Common myeloid progenitor, CD34-positive (primary cell): ENCODE measurements at regions not wholly inside any gene's neighbourhood (a gene's known extent, or its start where the extent isn't known, plus 50 kb on each side); places are given as distances from the start of the nearest gene placed in this dataset.

Experiments
- CTCF ChIA-PET: fragments of 350-600 bp; sonication (Branson Sonifier 250); formaldehyde crosslinking; loops from one replicate; lab custom pipeline; 2021; ENCODE audit warnings: antibody characterized with exemption; lab: Charles Lee
- POLR2A ChIA-PET: fragments of 350-600 bp; sonication (Branson Sonifier 250); formaldehyde crosslinking; loops from one replicate; lab custom pipeline; 2021; ENCODE audit warnings: antibody characterized with exemption; lab: Charles Lee
- DNase-seq, 3 donors: peaks; one replicate each; pipeline versions ENCODE4 v3.0.0 to v3.0.0-alpha.2; 2013
- H3K27ac ChIP-seq, 2 experiments: 1 replicate in 1 of 2; 2 replicates in 1 of 2; pipeline ENCODE4 v1.7.0; 2013; ENCODE audit warnings: inconsistent platforms in 2 of 2, low read length in 2 of 2, mild to moderate bottlenecking in 2 of 2, low read depth in 1 of 2, moderate library complexity in 1 of 2; ENCODE audit not compliant: severe bottlenecking in 2 of 2, insufficient read depth in 1 of 2, poor library complexity in 1 of 2
- H3K27me3 ChIP-seq, 5 experiments: replicated peaks in 2 of 5; 1 replicate in 3 of 5; 2 replicates in 2 of 5; pipeline versions ENCODE4 v1.6.1 to v1.7.0; 2013; ENCODE audit warnings: low read length in 4 of 5, mild to moderate bottlenecking in 2 of 5, moderate library complexity in 2 of 5, inconsistent platforms in 1 of 5; ENCODE audit not compliant: insufficient read depth in 5 of 5, control insufficient read depth in 4 of 5
- H3K36me3 ChIP-seq, 4 experiments: 1 replicate in 2 of 4; 2 replicates in 2 of 4; pipeline versions ENCODE4 v1.6.1 to v1.7.0; 2013; ENCODE audit warnings: low read length in 3 of 4, control low read depth in 1 of 4, mild to moderate bottlenecking in 1 of 4; ENCODE audit not compliant: control insufficient read depth in 4 of 4, insufficient read depth in 4 of 4
- H3K4me1 ChIP-seq, 4 experiments: 1 replicate in 3 of 4; 2 replicates in 1 of 4; pipeline versions ENCODE4 v1.6.1 to v1.7.1; 2013; ENCODE audit warnings: low read length in 3 of 4, mild to moderate bottlenecking in 3 of 4, control low read depth in 1 of 4, inconsistent platforms in 1 of 4, moderate library complexity in 1 of 4; ENCODE audit not compliant: control insufficient read depth in 4 of 4, insufficient read depth in 4 of 4; ENCODE audit errors: control extremely low read depth in 1 of 4
- H3K4me3 ChIP-seq, 7 experiments: 1 replicate in 4 of 7; 2 replicates in 3 of 7; pipeline versions ENCODE4 v1.5.1 to v1.7.0; 2013; ENCODE audit warnings: mild to moderate bottlenecking in 7 of 7, low read length in 6 of 7, moderate library complexity in 6 of 7, inconsistent platforms in 2 of 7, low read depth in 2 of 7, control low read depth in 1 of 7; ENCODE audit not compliant: insufficient read depth in 4 of 7, control insufficient read depth in 1 of 7; ENCODE audit errors: extremely low read depth in 1 of 7
- H3K9me3 ChIP-seq, 5 experiments: 1 replicate in 4 of 5; 2 replicates in 1 of 5; pipeline versions ENCODE4 v1.6.1 to v1.7.1; 2013; ENCODE audit warnings: low read length in 4 of 5, mild to moderate bottlenecking in 2 of 5, inconsistent platforms in 1 of 5, low read depth in 1 of 5, moderate library complexity in 1 of 5; ENCODE audit not compliant: control insufficient read depth in 4 of 5, insufficient read depth in 2 of 5; ENCODE audit errors: control extremely low read depth in 1 of 5
- WGBS: methylation state at CpG from one replicate; pipeline ENCODE4 v1.1.5; 2013; ENCODE audit not compliant: insufficient coverage; 5-methylcytosine and 5-hydroxymethylcytosine counted together

- Histone ChIP-seq H3K36me3 (no peaks in the 10 kb centered on the region), H3K4me3 (no peak overlapping the region), H3K4me1 (no peaks in the 10 kb centered on the region), H3K27me3 (no peaks in the 10 kb centered on the region), H3K27ac (no peak overlapping the region), H3K9me3 (no peaks in the 10 kb centered on the region)
- CTCF ChIA-PET = no interaction called here
- POLR2A ChIA-PET = no interaction called here
- WGBS = 94% methylated on average over 7 of the region's 7 CpGs
- DNase-seq = no peak
These were observed 192.2 kb downstream of the TSN start for GRCh38 chr2:121947674-121948073.

GRCh38 chr2:121949271-121949670 lies 193.8 kb downstream of the TSN start:
- no peak overlapping the region for H3K4me3 ChIP-seq
- DNase-seq = no peak
- no peaks in the 10 kb centered on the region for H3K4me1 ChIP-seq
- ChIA-PET CTCF (interaction anchor here (0.5 to 1.2 kb wide), 2 partner anchors 10 to 629 kb away, joined by 3 read pairs; no protein-coding TSS in a partner anchor), POLR2A (no interaction called here)
- H3K9me3 ChIP-seq = no peaks in the 10 kb centered on the region
- no peak overlapping the region for H3K27ac ChIP-seq
- H3K36me3 ChIP-seq = no peaks in the 10 kb centered on the region
- no peaks in the 10 kb centered on the region for H3K27me3 ChIP-seq
- 98% methylated on average over 6 of the region's 8 CpGs for WGBS

GRCh38 chr2:121955426-121955825 lies 200.0 kb downstream of the TSN start:
- Histone ChIP-seq H3K27ac (no peak overlapping the region), H3K27me3 (no peaks in the 10 kb centered on the region)
- POLR2A ChIA-PET = no interaction called here

GRCh38 chr2:121955872-121956271 lies 200.4 kb downstream of the TSN start:
- ChIA-PET POLR2A (no interaction called here), CTCF (interaction anchor here (1.0 kb wide), 1 partner anchor 16 kb away, joined by 3 read pairs; no protein-coding TSS in a partner anchor)
- Histone ChIP-seq H3K27me3 (no peaks in the 10 kb centered on the region), H3K4me3 (no peak overlapping the region), H3K36me3 (no peaks in the 10 kb centered on the region), H3K9me3 (no peaks in the 10 kb centered on the region), H3K4me1 (no peaks in the 10 kb centered on the region), H3K27ac (no peak overlapping the region)
- WGBS = 99% methylated on average over 7 of the region's 9 CpGs
- no peak for DNase-seq

More at GRCh38 chr2:121955426-121955825, 200.0 kb downstream of the TSN start:
- WGBS = 96% methylated on average over 4 of the region's 6 CpGs
- Histone ChIP-seq H3K36me3 (no peaks in the 10 kb centered on the region), H3K9me3 (no peaks in the 10 kb centered on the region), H3K4me1 (no peaks in the 10 kb centered on the region), H3K4me3 (no peak overlapping the region)
- CTCF ChIA-PET = no interaction called here
- DNase-seq = no peak

- Histone ChIP-seq H3K36me3 (no peaks in the 10 kb centered on the region), H3K4me1 (no peaks in the 10 kb centered on the region), H3K27ac (no peak overlapping the region), H3K9me3 (no peaks in the 10 kb centered on the region), H3K27me3 (no peaks in the 10 kb centered on the region), H3K4me3 (no peak overlapping the region)
- ChIA-PET POLR2A (no interaction called here), CTCF (no interaction called here)
- WGBS = 94% methylated on average over 6 of the region's 7 CpGs
- DNase-seq = no peak
These were observed 204.8 kb downstream of the TSN start for GRCh38 chr2:121960251-121960650.

GRCh38 chr2:121961761-121962160 lies 206.3 kb downstream of the TSN start:
- Histone ChIP-seq H3K27me3 (no peaks in the 10 kb centered on the region), H3K4me1 (no peaks in the 10 kb centered on the region), H3K4me3 (no peak overlapping the region), H3K36me3 (no peaks in the 10 kb centered on the region), H3K9me3 (no peaks in the 10 kb centered on the region), H3K27ac (no peak overlapping the region)
- no peak for DNase-seq
- POLR2A ChIA-PET = no interaction called here
- CTCF ChIA-PET = no interaction called here
- WGBS = 90% methylated on average over 1 of the region's 5 CpGs

GRCh38 chr2:121965661-121966060 lies 210.2 kb downstream of the TSN start:
- Histone ChIP-seq H3K27me3 (no peaks in the 10 kb centered on the region), H3K9me3 (peaks cover 0 to 3% (median 0%) of the 10 kb centered on the region in 5 experiments), H3K27ac (no peak overlapping the region), H3K4me3 (no peak overlapping the region), H3K36me3 (no peaks in the 10 kb centered on the region), H3K4me1 (peaks cover 0 to 25% (median 11%) of the 10 kb centered on the region in 4 experiments)
- CTCF ChIA-PET = no interaction called here
- WGBS = 97% methylated on average over 4 of the region's 7 CpGs
- POLR2A ChIA-PET = no interaction called here
- no peak for DNase-seq
